ENCODE measurements at regions not wholly inside any gene's neighbourhood (a gene's known extent, or its start where the extent isn't known, plus 50 kb on each side); places are given as distances from the start of the nearest gene placed in this dataset.

DNA sequence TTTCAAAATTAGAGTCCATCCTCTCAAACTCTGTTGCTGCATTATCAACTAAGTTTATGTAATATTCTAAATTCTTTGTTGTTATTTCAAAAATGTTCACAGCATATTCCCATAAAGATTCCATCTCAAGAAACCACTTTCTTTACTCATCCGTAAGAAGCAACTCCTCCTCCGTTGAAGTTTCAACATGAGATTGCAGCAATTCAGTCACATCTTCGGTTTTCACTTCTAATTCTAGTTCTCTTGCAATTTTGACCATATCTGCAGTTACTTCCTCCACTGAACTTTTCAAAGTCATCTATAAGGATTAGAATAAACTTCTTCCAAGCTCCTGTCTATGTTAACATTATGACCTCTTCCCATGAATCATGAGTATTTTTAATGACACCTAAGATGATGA lies 216.6 kb upstream of the SLC7A11 start:
- Histone ChIP-seq H4K91ac (ENCODE audit: insufficient read depth, low read depth, low read length) (no peak overlapping the region), H2AK9ac (replicated peaks; ENCODE audit: low read depth, low read length, poor library complexity) (no peak overlapping the region), H4K8ac (ENCODE audit: low read depth in 2 of 2, low read length in 2 of 2) (no peak overlapping the region), H3K27ac (ENCODE audit: insufficient read depth, low read length) (no peak overlapping the region), H3K36me3 (ENCODE audit: control insufficient read depth, insufficient read depth, low read length) (no peaks in the 10 kb centered on the region), H3K9me1 (ENCODE audit: insufficient read depth, low read length) (no peaks in the 10 kb centered on the region), H3K18ac (ENCODE audit: low read depth, low read length) (no peak overlapping the region), H3K4ac (ENCODE audit: low read depth, low read length) (no peak overlapping the region), H3K9ac (ENCODE audit: low read depth, low read length) (no peak overlapping the region), H2BK120ac (ENCODE audit: low read depth, low read length) (no peak overlapping the region), H3K23ac (ENCODE audit: low read depth, low read length) (no peak overlapping the region), H2BK15ac (ENCODE audit: low read depth, low read length) (no peak overlapping the region), H2BK5ac (ENCODE audit: low read depth, low read length, poor library complexity, severe bottlenecking) (no peak overlapping the region), H2AK5ac (ENCODE audit: low read depth, low read length) (no peak overlapping the region), H3K4me2 (ENCODE audit: low read depth, low read length) (no peak overlapping the region), H4K20me1 (ENCODE audit: insufficient read depth, low read length) (no peaks in the 10 kb centered on the region), H3K56ac (ENCODE audit: extremely low read depth, insufficient read depth, low read length) (no peak overlapping the region), H3K14ac (replicated peaks; ENCODE audit: low read depth, low read length) (no peak overlapping the region), H2BK20ac (ENCODE audit: low read depth, low read length) (no peak overlapping the region), H3K79me1 (ENCODE audit: low read depth in 1 of 2, low read length in 2 of 2) (no peaks in the 10 kb centered on the region), H3K9me3 (ENCODE audit: control insufficient read depth, insufficient read depth, low read length) (no peaks in the 10 kb centered on the region), H2AFZ (replicated peaks; ENCODE audit: low read length, poor library complexity) (no peak overlapping the region), H3K4me1 (ENCODE audit: control insufficient read depth, insufficient read depth, low read length) (no peaks in the 10 kb centered on the region), H3K4me3 (ENCODE audit: insufficient read depth, low read depth, low read length) (no peak overlapping the region), H3K27me3 (ENCODE audit: control insufficient read depth, insufficient read depth, low read length) (no peaks in the 10 kb centered on the region), H4K5ac (ENCODE audit: low read depth, low read length) (no peak overlapping the region)
- POLR2A ChIA-PET (ENCODE audit: unreplicated experiment), result no interaction called here
- intact Hi-C loops (cut with micrococcal nuclease), result no loop called here
- BruUV-seq (replicated peaks), result no TSS peak
- dilution Hi-C loops (cut with HindIII; ENCODE audit: low sequenced_read_pairs, unreplicated experiment), result no loop called here
- CTCF ChIA-PET, result no interaction called here
- TF ChIP-seq FOS (IDR thresholded peaks at IDR 0.05; ENCODE audit: low read depth, low read length), result no peak
- TF ChIP-seq, protein P1, sequence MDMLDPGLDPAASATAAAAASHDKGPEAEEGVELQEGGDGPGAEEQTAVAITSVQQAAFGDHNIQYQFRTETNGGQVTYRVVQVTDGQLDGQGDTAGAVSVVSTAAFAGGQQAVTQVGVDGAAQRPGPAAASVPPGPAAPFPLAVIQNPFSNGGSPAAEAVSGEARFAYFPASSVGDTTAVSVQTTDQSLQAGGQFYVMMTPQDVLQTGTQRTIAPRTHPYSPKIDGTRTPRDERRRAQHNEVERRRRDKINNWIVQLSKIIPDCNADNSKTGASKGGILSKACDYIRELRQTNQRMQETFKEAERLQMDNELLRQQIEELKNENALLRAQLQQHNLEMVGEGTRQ (IDR thresholded peaks at IDR 0.05; ENCODE audit: low read depth, low read length), result no peak
- TF ChIP-seq CHD1 (IDR thresholded peaks at IDR 0.05; ENCODE audit: low read depth, low read length), result no peak
- no peak for TF ChIP-seq SMC3 (IDR thresholded peaks at IDR 0.05; ENCODE audit: low read depth, low read length)
- TF ChIP-seq, protein P2, sequence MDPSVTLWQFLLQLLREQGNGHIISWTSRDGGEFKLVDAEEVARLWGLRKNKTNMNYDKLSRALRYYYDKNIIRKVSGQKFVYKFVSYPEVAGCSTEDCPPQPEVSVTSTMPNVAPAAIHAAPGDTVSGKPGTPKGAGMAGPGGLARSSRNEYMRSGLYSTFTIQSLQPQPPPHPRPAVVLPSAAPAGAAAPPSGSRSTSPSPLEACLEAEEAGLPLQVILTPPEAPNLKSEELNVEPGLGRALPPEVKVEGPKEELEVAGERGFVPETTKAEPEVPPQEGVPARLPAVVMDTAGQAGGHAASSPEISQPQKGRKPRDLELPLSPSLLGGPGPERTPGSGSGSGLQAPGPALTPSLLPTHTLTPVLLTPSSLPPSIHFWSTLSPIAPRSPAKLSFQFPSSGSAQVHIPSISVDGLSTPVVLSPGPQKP (IDR thresholded peaks at IDR 0.05; ENCODE audit: borderline replicate concordance, low read depth, low read length), result no peak
- TF ChIP-seq MXI1 (IDR thresholded peaks at IDR 0.05; ENCODE audit: borderline replicate concordance, low read depth, low read length), result no peak
- no peak for TF ChIP-seq MAFK (IDR thresholded peaks at IDR 0.05; ENCODE audit: low read depth, low read length)
- no peak for TF ChIP-seq RFX5 (IDR thresholded peaks at IDR 0.05; ENCODE audit: low read depth, low read length)
- no peak for TF ChIP-seq MAZ (IDR thresholded peaks at IDR 0.05; ENCODE audit: borderline replicate concordance, low read depth, low read length)
- TF ChIP-seq POLR2A (IDR thresholded peaks at IDR 0.05; ENCODE audit: low read depth, low read length), result no peak
- TF ChIP-seq BHLHE40 (IDR thresholded peaks at IDR 0.05; ENCODE audit: low read depth, low read length), result no peak
- TF ChIP-seq CEBPB (IDR thresholded peaks at IDR 0.05; ENCODE audit: low read depth, low read length), result no peak
- in situ Hi-C loops (cut with MboI; ENCODE audit: low sequenced_read_pairs), result no loop called here
- ATAC-seq (ENCODE audit: low read depth), result no peak
- 100% methylated on average over 2 of the region's 3 CpGs; no CpG with 5 or more reads in 1 of the 2 experiments for WGBS, 2 experiments (ENCODE audit: extremely low coverage in 2 of 2, insufficient read length in 1 of 2)
- DNase-seq, result no peak
